NCI-H2029 (cell line): ENCODE measurements at regions not wholly inside any gene's neighbourhood (a gene's known extent, or its start where the extent isn't known, plus 50 kb on each side); places are given as distances from the start of the nearest gene placed in this dataset.
A peak's percentile ranks its signal among the peaks of the same experiment; 100 is the strongest.

Source experiments
- DNase-seq: peaks from one replicate; lab custom pipeline; 2025; lab: John Stamatoyannopoulos, UW

- no peak for DNase-seq
Observed at GRCh38 chr3:150161011-150161410, 190.3 kb upstream of the PFN2 start.

GRCh38 chr3:150158943-150159625 is 188.4 kb upstream of the PFN2 start:
- no peak for DNase-seq

- no peak for DNase-seq
Observed at GRCh38 chr3:150152567-150152966, 181.9 kb upstream of the PFN2 start.

- DNase-seq = no peak
Observed at GRCh38 chr3:150150633-150151032, 179.9 kb upstream of the PFN2 start.

- peak; percentile 86 for DNase-seq
Observed at GRCh38 chr3:150149651-150150051, 179.0 kb upstream of the PFN2 start.

- DNase-seq = no peak
Observed at GRCh38 chr3:150148227-150148626, 177.5 kb upstream of the PFN2 start.

GRCh38 chr3:150147776-150148175 is 177.1 kb upstream of the PFN2 start:
- DNase-seq = peak; percentile 22

- DNase-seq = no peak
Observed at GRCh38 chr3:150146991-150147761, 176.5 kb upstream of the PFN2 start.

GRCh38 chr3:150145659-150146058 is 175.0 kb upstream of the PFN2 start:
- DNase-seq = no peak

- DNase-seq = no peak
Observed at GRCh38 chr3:150144191-150144708, 173.6 kb upstream of the PFN2 start.

GRCh38 chr3:150142936-150143335 is 172.2 kb upstream of the PFN2 start:
- DNase-seq = no peak

GRCh38 chr3:150141790-150142326 is 171.2 kb upstream of the PFN2 start:
- DNase-seq = no peak

GRCh38 chr3:150140614-150141321 is 170.1 kb upstream of the PFN2 start:
- DNase-seq = no peak

- no peak for DNase-seq
Observed at GRCh38 chr3:150138824-150139223, 168.1 kb upstream of the PFN2 start.

- DNase-seq = no peak
Observed at GRCh38 chr3:150136242-150136641, 165.5 kb upstream of the PFN2 start.

- DNase-seq = no peak
Observed at GRCh38 chr3:150135287-150135721, 164.6 kb upstream of the PFN2 start.

GRCh38 chr3:150133293-150133692 is 162.6 kb upstream of the PFN2 start:
- DNase-seq = no peak

GRCh38 chr3:150132101-150132749 is 161.5 kb upstream of the PFN2 start:
- DNase-seq = no peak

- no peak for DNase-seq
Observed at GRCh38 chr3:150131663-150132062, 161.0 kb upstream of the PFN2 start.

GRCh38 chr3:150130404-150131100 is 159.9 kb upstream of the PFN2 start:
- DNase-seq = no peak

GRCh38 chr3:150129166-150129565 is 158.5 kb upstream of the PFN2 start:
- DNase-seq = no peak
